GM04503 (cell line): ENCODE measurements at regions not wholly inside any gene's neighbourhood (a gene's known extent, or its start where the extent isn't known, plus 50 kb on each side); places are given as distances from the start of the nearest gene placed in this dataset.

Source experiments
- DNase-seq: peaks from one replicate; pipeline ENCODE4 v3.0.0-alpha.2; 2012; ENCODE audit warnings: low read depth

DNA sequence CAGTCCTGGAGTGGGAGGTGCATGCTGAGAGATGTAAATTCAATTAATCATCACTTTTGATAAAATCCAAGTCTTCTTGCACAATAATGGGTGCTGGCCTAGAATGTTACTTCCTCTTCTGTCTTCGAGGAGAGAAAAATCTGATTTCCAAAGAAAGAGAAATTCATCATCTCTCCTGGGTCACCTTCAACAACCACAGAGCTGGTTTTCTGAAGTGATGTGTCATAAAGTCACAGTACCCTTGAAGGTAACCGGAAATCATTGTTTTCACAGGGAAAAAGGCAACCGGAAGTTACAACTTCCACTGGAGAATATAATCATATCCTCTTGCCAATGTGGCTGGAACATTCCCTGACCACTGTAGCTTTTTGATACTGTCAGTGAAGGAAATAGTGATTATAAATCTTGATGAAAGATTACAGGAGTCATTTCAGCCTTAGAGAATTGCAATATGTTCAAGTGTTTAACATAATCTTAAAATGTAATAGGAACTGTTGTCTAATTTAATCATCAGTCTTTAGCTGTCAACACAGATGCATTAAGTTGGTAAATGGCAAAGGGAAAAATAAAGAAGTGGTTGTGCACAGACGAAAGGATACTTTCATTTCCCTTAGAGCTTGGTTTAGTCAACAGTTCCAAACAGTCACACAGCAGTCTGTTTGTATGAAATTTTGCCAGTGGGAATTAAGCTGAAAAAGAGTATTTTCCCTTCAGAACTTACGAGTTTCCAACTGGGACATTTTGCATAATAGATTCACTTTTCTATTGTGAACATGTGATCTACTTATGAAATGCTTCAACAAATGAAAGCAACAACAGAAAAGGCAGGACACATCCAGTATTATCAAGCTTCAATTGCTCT is 106.5 kb upstream of the SLC4A7 start:
- no peak for DNase-seq

- no peak for DNase-seq
Measured at GRCh38 chr3:27589795-27590194, 105.6 kb upstream of the SLC4A7 start.

DNA sequence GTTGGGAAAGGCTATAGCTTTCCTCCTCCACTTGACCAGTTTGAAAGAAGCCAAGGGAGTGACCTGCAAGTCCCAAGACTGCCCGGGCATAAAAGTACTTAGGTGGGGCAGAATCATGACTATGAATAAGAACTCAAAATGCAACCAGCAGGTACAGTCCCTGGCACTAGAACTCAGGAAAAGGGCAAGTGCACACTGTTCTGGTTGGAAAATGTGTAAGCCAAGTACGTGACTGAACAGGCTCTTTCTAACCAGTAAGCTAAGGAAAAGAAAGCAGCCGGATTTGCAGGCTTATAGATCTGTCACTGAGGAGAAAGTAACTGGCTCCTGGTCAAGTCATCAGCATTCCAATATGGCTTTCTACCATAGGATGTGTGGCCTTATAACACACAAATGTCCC is 101.2 kb upstream of the SLC4A7 start:
- no peak for DNase-seq

DNA sequence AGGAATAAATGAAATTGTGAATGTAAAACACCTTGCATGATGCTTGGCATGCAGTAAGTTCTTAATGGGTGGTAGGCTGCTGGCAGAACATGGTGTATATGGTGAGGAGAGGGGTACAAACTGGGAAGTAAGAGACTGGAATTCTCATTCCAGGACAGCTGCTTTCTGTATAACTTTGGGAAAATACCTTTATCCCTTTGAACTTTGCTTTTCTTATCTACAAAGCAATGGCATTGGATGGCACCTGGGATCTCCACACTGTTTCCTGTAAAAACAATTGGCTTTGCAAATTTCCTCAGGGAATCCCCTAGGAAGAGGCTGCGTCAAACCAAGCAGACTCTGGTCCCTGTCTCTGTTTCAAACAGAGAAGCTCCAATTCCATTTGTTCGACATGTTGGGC is 100.7 kb upstream of the SLC4A7 start:
- DNase-seq = no peak

GRCh38 chr3:27581852-27582251 is 97.7 kb upstream of the SLC4A7 start:
- DNase-seq = no peak

DNA sequence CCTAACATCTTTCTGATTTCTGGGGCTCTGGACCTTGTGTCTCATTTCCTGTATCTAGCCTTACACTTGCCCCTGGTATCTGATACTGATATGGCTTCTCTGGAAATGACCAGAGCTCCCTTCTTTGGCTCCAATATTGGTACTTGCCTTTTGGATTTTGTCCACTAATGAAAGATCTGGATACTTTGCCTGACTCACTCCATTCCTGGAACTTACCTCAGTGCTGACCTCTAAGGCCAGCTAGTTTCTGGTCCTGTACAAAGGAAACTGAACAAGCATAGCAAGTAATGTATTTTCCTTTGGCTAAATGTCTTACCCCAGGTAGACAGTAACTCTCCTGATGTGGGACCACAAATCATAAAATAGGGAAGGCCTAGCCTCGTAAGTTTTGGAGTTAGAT is 93.8 kb upstream of the SLC4A7 start:
- no peak for DNase-seq

DNA sequence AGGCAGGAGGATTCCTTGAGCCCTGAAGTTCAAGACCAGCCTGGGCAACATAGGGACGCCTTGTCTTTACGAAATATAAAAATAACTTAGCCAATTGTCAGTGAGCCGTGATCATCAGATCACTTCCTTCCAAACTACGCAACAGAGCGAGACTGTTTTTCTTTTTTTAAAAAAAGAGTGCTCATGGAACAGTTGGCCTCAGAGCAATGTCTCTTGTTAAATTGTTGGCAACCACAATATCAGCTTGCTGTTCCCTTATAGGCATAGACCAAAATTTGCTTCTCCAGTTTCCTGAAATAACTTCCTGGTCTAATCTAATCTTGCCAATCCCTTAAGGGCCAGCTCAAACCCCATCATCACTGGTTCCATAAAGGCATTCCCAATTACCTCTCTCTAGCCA is 93.3 kb upstream of the SLC4A7 start:
- DNase-seq = no peak

DNA sequence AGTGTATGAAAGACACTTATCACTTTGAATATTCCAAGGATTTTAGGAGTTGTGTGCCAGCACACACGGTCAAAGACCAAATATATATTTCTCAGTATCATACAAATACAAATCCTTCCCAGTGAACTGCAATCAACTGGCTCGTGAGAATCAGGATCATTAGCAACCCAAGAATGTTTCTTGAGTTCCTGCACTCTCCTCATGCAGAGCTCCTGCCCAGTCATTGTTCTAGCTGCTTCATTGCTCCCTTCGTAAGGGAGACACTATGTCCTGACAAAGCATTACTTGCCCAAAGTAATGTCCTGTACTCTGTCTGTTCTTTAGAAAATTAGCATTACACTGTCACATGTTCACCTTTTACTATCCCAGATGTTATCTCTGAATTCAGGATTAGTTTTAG is 92.0 kb upstream of the SLC4A7 start:
- DNase-seq = no peak

GRCh38 chr3:27575499-27575898 is 91.3 kb upstream of the SLC4A7 start:
- DNase-seq = no peak

- no peak for DNase-seq
Measured at GRCh38 chr3:27574438-27574795, 90.2 kb upstream of the SLC4A7 start.

- DNase-seq = no peak
Measured at GRCh38 chr3:27573780-27574437, 89.7 kb upstream of the SLC4A7 start.

DNA sequence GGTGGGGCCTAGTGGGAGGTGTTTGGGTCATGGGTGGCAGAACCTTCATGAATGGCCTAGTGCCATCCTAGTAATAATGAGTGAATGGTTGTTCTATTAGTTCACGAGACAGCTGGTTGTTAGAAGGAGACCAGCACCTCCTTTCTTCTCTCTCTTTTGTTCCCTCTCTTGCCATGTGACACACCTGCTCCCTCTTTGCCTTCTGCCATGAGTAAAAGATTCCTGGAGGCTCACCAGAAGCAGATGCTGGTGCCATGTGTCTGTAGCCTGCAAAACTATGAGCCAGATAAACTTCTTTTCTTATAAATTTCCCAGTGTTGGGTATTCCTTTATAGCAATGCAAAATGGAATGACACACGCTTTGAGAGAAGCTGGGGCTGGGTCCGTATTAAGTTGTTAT is 89.0 kb upstream of the SLC4A7 start:
- DNase-seq = no peak

DNA sequence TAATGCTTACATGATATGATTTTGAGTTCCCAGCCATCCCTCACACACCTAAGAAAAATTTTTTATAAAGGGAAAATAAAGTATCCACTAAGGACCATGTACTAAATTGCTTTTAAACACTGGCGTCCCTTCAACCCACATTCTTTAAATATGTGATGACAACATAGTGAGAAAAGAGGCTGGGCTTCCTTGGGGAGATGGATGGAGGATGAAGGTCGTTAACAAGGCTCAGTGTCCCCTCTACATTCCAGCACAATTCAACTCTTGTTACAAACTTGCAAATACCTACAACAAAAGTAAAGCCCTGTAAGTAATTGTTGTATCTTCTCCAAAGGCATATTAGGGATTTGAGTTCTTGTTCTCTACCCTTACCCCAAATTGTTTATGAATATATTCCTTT is 87.2 kb upstream of the SLC4A7 start:
- DNase-seq = no peak

DNA sequence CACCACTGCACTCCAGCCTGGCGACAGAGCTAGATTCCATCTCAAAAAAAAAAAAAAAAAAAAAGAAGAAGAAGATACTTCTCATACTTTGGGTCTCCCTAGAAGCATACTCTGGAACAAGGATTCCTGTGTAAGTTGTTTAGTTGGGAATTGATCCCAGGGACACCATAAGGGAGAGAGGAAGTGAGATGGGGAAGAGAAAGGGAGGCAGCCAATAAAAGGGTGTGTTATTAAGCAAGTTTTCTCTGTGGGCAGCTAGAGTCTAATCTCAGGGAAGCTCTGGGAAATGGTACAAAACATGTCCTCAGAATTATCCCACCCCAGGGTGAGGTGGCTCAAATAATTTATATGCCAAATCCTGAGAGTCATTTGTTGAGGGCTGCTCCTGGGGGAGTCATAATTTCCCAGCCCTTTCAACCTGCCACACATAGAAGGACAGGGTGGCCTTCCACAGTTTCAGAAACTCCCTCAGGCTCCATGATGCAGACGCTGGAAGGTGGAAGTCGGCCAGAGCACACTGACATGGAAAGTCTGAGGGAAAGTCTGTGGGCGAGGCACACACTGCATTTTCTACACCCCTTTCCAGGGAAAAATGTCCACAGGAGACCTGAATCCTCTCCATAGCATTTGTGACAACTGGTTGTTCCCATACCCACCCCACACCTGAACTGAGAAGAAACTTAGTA is 86.4 kb upstream of the SLC4A7 start:
- no peak for DNase-seq

GRCh38 chr3:27568393-27568792 is 84.2 kb upstream of the SLC4A7 start:
- no peak for DNase-seq

DNA sequence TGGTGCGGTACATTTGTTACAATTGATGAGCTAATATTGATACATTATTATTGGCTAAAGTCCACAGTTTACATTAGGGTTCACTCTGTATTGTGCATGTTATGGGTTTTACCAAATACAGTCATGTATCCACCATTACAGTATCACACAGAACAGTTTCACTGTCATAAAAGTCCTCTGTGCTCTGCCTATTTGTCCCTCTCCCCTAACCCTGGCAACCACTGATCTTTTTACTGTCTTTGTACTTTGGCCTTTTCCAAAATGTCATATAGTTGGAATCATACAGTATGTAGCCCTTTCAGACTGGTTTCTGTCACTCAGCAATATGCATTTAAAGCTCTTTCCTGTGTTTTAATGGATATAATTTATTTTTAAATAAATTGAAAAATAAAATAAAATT is 83.1 kb upstream of the SLC4A7 start:
- no peak for DNase-seq

GRCh38 chr3:27565201-27565852 is 81.1 kb upstream of the SLC4A7 start:
- DNase-seq = no peak

DNA sequence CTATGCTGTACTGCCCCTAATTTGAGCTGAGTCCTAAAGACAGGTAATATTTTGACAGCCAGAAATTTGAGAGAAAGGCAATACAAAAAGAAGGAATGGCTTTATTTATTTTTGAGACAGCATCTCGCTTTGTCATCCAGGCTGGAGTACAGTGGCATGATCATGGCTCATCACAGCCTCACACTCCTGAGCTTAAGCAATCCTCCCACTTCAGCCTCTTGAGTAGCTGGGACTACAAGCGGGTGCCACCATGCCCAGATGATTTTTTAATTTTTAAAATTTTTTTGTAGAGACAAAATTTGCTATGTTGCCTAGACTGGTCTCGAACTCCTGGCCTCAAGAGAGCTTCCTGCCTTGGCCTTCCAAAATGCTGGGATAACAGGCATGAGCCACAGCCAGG is 77.4 kb upstream of the SLC4A7 start:
- no peak for DNase-seq

DNA sequence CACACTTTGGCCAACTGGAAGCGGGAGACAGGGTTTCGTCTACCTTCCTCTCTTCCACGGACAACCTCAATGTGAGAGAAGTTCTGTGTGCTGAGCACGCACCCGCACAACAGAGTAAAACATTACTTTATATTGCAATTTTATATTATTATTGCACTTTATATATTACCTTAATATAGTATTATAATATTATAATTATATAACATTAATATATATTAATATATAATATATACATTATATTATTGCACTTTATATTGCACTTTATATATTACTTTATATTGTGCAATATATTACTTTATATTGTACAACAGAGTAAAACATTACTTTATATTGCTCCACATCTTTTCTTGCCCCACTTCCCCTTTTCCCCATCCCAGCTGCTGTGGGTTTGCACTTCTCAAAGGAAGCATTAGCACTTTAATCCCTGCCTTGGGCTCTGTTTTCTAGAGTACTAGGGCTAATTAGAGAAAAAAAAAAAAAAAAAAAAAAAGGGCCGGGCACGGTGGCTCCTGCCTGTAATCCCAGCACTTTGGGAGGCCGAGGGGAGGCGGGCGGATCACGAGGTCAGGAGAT is 76.4 kb upstream of the SLC4A7 start:
- no peak for DNase-seq

- DNase-seq = peak; percentile 65
Measured at GRCh38 chr3:27559835-27560234, 75.7 kb upstream of the SLC4A7 start.

- DNase-seq = no peak
Measured at GRCh38 chr3:27559381-27559780, 75.2 kb upstream of the SLC4A7 start.

- no peak for DNase-seq
Measured at GRCh38 chr3:27557411-27557810, 73.2 kb upstream of the SLC4A7 start.
